Natural killer cell (primary cell): ENCODE measurements at regions not wholly inside any gene's neighbourhood (a gene's known extent, or its start where the extent isn't known, plus 50 kb on each side); places are given as distances from the start of the nearest gene placed in this dataset.
"Not testable (repeated sequence)": the region's sequence is repeated elsewhere in the genome, so short reads cannot be mapped to it uniquely, and the experiment has no call there.

Experiments
- ATAC-seq, 3 donors: fragments of 150-1000 bp in 2 of 3; fragments of 200-7000 bp in 1 of 3; cut with Tn5 transposase; 1 replicate in 1 of 3; 2 replicates in 2 of 3; pipeline ENCODE4 v1.10.0; 2021; ENCODE audit warnings: mild to moderate bottlenecking in 2 of 3, moderate library complexity in 2 of 3
- DNase-seq, 2 donors: peaks; one replicate each; pipeline versions ENCODE4 v3.0.0 to v3.0.0-alpha.2; 2013 to 2021; ENCODE audit warnings: mixed read lengths in 1 of 2
- H3K27ac ChIP-seq: one replicate; pipeline ENCODE4 v1.5.1; 2013; ENCODE audit warnings: mild to moderate bottlenecking, low read length
- H3K27me3 ChIP-seq: one replicate; pipeline ENCODE4 v1.6.1; 2013; ENCODE audit warnings: low read length; ENCODE audit not compliant: control insufficient read depth, insufficient read depth
- H3K36me3 ChIP-seq: one replicate; pipeline ENCODE4 v1.6.1; 2013; ENCODE audit warnings: low read length; ENCODE audit not compliant: control insufficient read depth, insufficient read depth
- H3K4me1 ChIP-seq: one replicate; pipeline ENCODE4 v1.6.1; 2013; ENCODE audit warnings: low read length; ENCODE audit not compliant: control insufficient read depth, insufficient read depth
- H3K4me3 ChIP-seq: one replicate; pipeline ENCODE4 v1.5.1; 2013; ENCODE audit warnings: low read length
- H3K9me3 ChIP-seq: one replicate; pipeline ENCODE4 v1.6.1; 2013; ENCODE audit warnings: low read length; ENCODE audit not compliant: control insufficient read depth, insufficient read depth
- H3K27ac Mint-ChIP-seq, 2 donors: one replicate each; pipeline ENCODE4 v1.8.0; 2022; ENCODE audit warnings: mild to moderate bottlenecking in 2 of 2, mixed read lengths in 2 of 2, moderate library complexity in 1 of 2
- H3K27me3 Mint-ChIP-seq, 2 donors: one replicate each; pipeline ENCODE4 v1.8.0; 2022; ENCODE audit warnings: low read depth in 2 of 2, mixed read lengths in 2 of 2
- H3K36me3 Mint-ChIP-seq: one replicate; pipeline ENCODE4 v1.8.0; 2022; ENCODE audit warnings: mixed read lengths
- H3K4me1 Mint-ChIP-seq, 2 donors: one replicate each; pipeline ENCODE4 v1.8.0; 2022; ENCODE audit warnings: mixed read lengths in 2 of 2
- H3K4me3 Mint-ChIP-seq: one replicate; pipeline ENCODE4 v1.8.0; 2022; ENCODE audit warnings: mild to moderate bottlenecking, moderate library complexity, mixed read lengths
- H3K9me3 Mint-ChIP-seq, 2 donors: one replicate each; pipeline ENCODE4 v1.8.0; 2022; ENCODE audit warnings: mixed read lengths in 2 of 2
- WGBS: methylation state at CpG from one replicate; pipeline ENCODE4 v1.1.7; 2013; ENCODE audit warnings: missing lambda C conversion rate; ENCODE audit not compliant: insufficient coverage; 5-methylcytosine and 5-hydroxymethylcytosine counted together
- intact Hi-C: fragments of 100-400 bp; cut with micrococcal nuclease; formaldehyde crosslinking; loops from one replicate; pipeline ENCODE4 v1.14.2; 2022
- TF ChIP-seq, protein P1 (sequence below): fragments of 200-600 bp; IDR thresholded peaks from one replicate; pipeline ENCODE4 v1.8.0; 2022; ENCODE audit warnings: antibody characterized with exemption

DNA sequence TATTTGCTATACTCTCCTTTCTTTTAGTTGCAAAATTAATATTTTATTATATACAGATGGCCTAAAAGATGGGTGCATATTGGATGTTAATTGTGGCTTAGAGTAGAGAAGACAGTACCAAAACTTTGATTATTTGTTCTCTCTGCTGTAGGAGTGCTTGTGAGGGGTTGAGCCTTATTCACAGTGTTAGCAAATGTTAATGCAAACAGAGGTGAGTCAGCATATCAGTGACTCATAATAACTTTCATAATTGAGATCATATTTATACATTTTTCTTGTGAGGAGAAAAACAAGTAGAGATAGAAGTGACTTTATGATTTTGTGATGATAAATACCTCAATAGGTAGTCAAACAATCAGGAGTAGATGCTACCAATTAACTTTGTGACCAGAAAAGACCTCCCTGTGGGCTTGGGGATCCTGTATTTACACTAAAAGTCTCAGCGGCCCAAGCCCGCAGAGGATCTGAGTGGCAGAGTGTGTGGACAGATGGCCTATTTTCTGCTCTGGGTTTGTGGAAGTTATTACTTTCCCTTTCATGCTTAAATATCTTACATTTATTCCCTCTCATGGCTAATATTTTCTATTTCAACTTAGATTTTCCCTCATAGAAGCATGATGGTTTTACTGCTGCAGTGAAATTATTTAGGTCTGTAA, 226.5 kb downstream of the TAF11L14 start:
- H3K27ac Mint-ChIP-seq = no peak overlapping the region
- H3K9me3 Mint-ChIP-seq = peaks cover 22 to 30% of the 10 kb centered on the region in 2 donors
- DNase-seq = no peak
- H3K36me3 ChIP-seq = no peaks in the 10 kb centered on the region
- no peak overlapping the region for H3K4me3 ChIP-seq
- peaks cover 5% of the 10 kb centered on the region for H3K9me3 ChIP-seq
- no peak overlapping the region for H3K27ac ChIP-seq
- intact Hi-C loops = no loop called here
- WGBS = 100% methylated on average over 1 of the region's 2 CpGs
- no peak for ATAC-seq
- H3K36me3 Mint-ChIP-seq = peaks cover 8% of the 10 kb centered on the region
- TF ChIP-seq, protein P1, sequence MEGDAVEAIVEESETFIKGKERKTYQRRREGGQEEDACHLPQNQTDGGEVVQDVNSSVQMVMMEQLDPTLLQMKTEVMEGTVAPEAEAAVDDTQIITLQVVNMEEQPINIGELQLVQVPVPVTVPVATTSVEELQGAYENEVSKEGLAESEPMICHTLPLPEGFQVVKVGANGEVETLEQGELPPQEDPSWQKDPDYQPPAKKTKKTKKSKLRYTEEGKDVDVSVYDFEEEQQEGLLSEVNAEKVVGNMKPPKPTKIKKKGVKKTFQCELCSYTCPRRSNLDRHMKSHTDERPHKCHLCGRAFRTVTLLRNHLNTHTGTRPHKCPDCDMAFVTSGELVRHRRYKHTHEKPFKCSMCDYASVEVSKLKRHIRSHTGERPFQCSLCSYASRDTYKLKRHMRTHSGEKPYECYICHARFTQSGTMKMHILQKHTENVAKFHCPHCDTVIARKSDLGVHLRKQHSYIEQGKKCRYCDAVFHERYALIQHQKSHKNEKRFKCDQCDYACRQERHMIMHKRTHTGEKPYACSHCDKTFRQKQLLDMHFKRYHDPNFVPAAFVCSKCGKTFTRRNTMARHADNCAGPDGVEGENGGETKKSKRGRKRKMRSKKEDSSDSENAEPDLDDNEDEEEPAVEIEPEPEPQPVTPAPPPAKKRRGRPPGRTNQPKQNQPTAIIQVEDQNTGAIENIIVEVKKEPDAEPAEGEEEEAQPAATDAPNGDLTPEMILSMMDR = no peak
- no peaks in the 10 kb centered on the region for H3K27me3 Mint-ChIP-seq
- no peaks in the 10 kb centered on the region for H3K4me1 Mint-ChIP-seq
- H3K4me3 Mint-ChIP-seq = no peak overlapping the region
- no peaks in the 10 kb centered on the region for H3K4me1 ChIP-seq
- H3K27me3 ChIP-seq = no peaks in the 10 kb centered on the region

DNA sequence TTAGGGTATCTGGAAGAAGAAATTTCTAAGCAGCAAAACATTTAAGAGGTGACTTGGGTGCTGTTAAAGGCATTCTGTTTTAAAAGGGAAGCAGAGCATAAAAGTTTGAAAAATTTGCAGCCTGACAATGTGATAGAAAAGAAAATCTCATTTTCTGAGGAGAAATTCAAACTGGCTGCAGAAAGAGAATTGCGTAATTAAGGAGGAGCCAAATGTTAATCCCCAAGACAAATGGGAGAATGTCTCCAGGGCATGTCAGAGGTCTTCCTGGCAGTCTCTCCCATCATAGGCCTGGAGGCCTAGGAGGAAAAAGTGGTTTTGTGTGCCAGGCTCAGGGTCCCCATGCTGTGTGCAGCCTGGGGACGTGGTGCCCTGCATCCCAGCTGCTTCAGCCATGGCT, 230.6 kb downstream of the TAF11L14 start:
- H3K27ac ChIP-seq, H3K4me3 Mint-ChIP-seq, intact Hi-C loops, H3K27me3 ChIP-seq, ATAC-seq, DNase-seq, H3K4me3 ChIP-seq, H3K4me1 ChIP-seq, H3K9me3 ChIP-seq, H3K36me3 ChIP-seq, H3K27ac Mint-ChIP-seq, H3K27me3 Mint-ChIP-seq, H3K4me1 Mint-ChIP-seq: not testable (repeated sequence)
- H3K9me3 Mint-ChIP-seq = peaks cover 23 to 25% of the 10 kb centered on the region in 2 donors
- peaks cover 14% of the 10 kb centered on the region for H3K36me3 Mint-ChIP-seq
- WGBS = 53% methylated on average over 2 of the region's 2 CpGs

DNA sequence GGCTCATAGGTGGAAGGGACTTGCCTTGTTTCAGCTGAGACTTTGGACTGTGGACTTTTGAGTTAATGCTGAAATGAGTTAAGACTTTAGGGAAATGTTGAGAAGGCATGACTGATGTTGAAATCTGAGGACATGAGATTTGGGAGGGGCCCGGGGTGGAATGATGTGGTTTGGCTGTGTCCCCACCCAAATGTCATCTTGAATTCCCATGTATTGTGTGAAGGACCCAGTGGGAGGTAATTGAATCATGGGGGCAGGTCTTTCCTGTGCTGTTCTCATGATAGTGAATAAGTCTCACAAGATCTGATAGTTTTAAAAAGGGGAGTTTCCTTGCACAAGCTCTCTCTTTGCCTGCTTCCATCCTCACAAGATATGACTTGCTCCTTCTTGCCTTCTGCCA, 231.7 kb downstream of the TAF11L14 start:
- H3K9me3 ChIP-seq, DNase-seq, H3K4me3 ChIP-seq, H3K27me3 ChIP-seq, intact Hi-C loops, H3K4me1 ChIP-seq, H3K27me3 Mint-ChIP-seq, H3K4me3 Mint-ChIP-seq, H3K36me3 ChIP-seq, ATAC-seq, H3K4me1 Mint-ChIP-seq, H3K27ac Mint-ChIP-seq, H3K27ac ChIP-seq: not testable (repeated sequence)
- peaks cover 14% of the 10 kb centered on the region for H3K36me3 Mint-ChIP-seq
- WGBS = 78% methylated on average over 1 of the region's 1 CpG
- H3K9me3 Mint-ChIP-seq = peaks cover 23 to 25% of the 10 kb centered on the region in 2 donors

DNA sequence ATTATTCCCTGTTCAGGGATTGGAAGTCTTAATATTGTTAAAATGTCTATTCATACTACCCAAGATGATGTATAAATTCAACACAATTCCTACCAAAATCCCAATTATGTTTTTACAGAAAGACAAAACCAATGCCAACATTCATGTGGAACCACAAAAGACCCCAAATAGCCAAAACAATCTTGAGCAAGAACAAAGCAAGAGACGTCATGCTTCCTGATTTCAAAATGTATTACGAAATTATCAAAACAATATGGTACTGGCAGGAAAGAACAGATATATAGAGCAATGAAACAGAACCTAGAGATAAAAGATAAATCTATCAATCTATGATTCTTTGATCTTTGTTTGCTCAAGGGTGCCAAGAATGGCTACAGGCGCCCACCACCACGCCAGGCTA, 237.9 kb downstream of the TAF11L14 start:
- 79% methylated on average over 4 of the region's 4 CpGs for WGBS
- no peaks in the 10 kb centered on the region for H3K4me1 Mint-ChIP-seq
- H3K4me3 Mint-ChIP-seq = no peak overlapping the region
- H3K27ac Mint-ChIP-seq = no peak overlapping the region
- ATAC-seq (no peak), DNase-seq (no peak)
- Histone ChIP-seq H3K27ac (no peak overlapping the region), H3K27me3 (no peaks in the 10 kb centered on the region), H3K36me3 (no peaks in the 10 kb centered on the region), H3K9me3 (no peaks in the 10 kb centered on the region), H3K4me3 (no peak overlapping the region), H3K4me1 (no peaks in the 10 kb centered on the region)
- no peaks in the 10 kb centered on the region for H3K27me3 Mint-ChIP-seq
- peaks cover 6% of the 10 kb centered on the region for H3K36me3 Mint-ChIP-seq
- TF ChIP-seq, protein P1 = no peak
- peaks cover 21 to 22% of the 10 kb centered on the region in 2 donors for H3K9me3 Mint-ChIP-seq
- intact Hi-C loops = no loop called here
